ENCODE measurements at regions not wholly inside any gene's neighbourhood (a gene's known extent, or its start where the extent isn't known, plus 50 kb on each side); places are given as distances from the start of the nearest gene placed in this dataset.

DNA sequence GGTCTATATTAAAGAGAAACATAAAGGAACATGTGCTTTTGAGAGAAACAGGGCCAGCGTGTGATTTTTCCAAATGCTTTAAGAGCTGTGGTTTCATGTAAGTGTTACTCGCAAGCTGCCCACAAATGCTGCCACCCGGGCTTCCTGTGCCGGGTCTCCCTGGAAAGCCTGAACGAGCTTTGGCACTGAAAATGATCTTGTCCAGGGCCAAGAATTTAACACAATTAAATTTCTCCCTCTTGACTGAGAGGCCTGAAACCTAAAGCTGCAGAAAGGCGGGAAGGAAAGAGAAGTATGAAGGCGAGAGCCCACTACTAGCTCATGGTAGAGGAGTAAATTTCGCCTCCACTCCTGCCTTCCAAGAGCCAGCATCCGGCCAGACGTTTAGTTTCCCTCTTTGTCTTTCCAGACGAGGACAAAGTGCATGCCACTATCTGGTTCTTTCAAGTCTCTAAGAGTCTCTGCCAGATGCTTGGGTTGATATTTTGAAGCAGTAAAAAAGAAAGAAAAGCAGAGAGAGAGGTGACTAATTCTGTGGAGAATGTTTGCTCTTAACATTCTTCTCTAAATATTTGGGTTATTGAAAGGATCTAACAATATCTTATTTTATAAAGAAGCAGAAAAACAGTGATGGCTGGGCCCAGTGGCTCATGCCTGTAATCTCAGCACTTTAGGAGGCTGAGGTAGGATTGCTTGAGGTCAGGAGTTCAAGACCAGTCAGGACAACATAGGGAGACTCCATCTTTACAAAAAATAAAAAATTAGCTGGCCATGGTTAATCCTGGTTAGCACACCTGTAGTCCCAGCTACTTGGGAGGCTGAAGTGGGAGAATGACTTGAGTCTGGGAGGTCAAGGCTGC is 100.0 kb upstream of the HNRNPU start:
- BruUV-seq (replicated peaks): TSS peak; percentile 59
- Histone ChIP-seq H3K4me3 (replicated peaks in 1 of 3; ENCODE audit: insufficient read depth in 1 of 3, low read depth in 1 of 3, low read length in 3 of 3) (peak overlapping the region in 1 of 3 experiments; percentile 15), H3K27me3 (ENCODE audit: control insufficient read depth in 2 of 2, insufficient read depth in 2 of 2, low read length in 2 of 2) (no peaks in the 10 kb centered on the region), H3K9me1 (replicated peaks; ENCODE audit: control insufficient read depth, extremely low read depth, insufficient read depth, low read length) (no peaks in the 10 kb centered on the region), H3K9me3 (replicated peaks; ENCODE audit: control insufficient read depth, insufficient read depth, low read length) (no peaks in the 10 kb centered on the region), H3K4me1 (ENCODE audit: control insufficient read depth, extremely low read depth, insufficient read depth, low read length) (peaks cover 34% of the 10 kb centered on the region), H3K79me2 (ENCODE audit: control insufficient read depth, insufficient read depth, low read length) (no peaks in the 10 kb centered on the region), H3K9ac (replicated peaks; ENCODE audit: extremely low read depth, insufficient read depth, low read length) (peak overlapping the region; percentile 77), H2AFZ (ENCODE audit: low read depth, low read length) (peak overlapping the region; percentile 92), H3K27ac (ENCODE audit: insufficient read depth, low read depth, low read length) (peak overlapping the region; percentile 95), H3K4me2 (ENCODE audit: insufficient read depth, low read length) (peak overlapping the region; percentile 45), H3K36me3 (ENCODE audit: control insufficient read depth in 2 of 2, extremely low read depth in 1 of 2, insufficient read depth in 2 of 2, low read length in 2 of 2) (no peaks in the 10 kb centered on the region), H4K20me1 (replicated peaks; ENCODE audit: control insufficient read depth, extremely low read depth, insufficient read depth, low read length) (no peaks in the 10 kb centered on the region)
- intact Hi-C loops (cut with micrococcal nuclease) (loop anchor here (1.0 to 5.0 kb wide), 2 partner anchors 100 to 362 kb away; partner anchors contain the start of gene HNRNPU), dilution Hi-C loops (cut with MboI; ENCODE audit: extremely low pct_ligation_motif_present, low sequenced_read_pairs) (no loop called here)
- POLR2A ChIA-PET: interaction anchor here (2.0 kb wide), 1 partner anchor 101 kb away, joined by 8 read pairs; the partner anchor contains the start of gene HNRNPU
- DNase-seq (ENCODE audit: low read depth, low spot score): peak; percentile 82
- TF ChIP-seq GATA2 (IDR thresholded peaks at IDR 0.05; ENCODE audit: insufficient read depth, insufficient read length, low read depth, low read length) (no peak), JUN (IDR thresholded peaks at IDR 0.05; ENCODE audit: borderline replicate concordance, insufficient read depth, insufficient read length, low read depth) (peak; percentile 28), POLR2A (IDR thresholded peaks at IDR 0.05; ENCODE audit: low read depth, low read length) (peak; percentile 49), POLR2AphosphoS5 (IDR thresholded peaks at IDR 0.05; ENCODE audit: insufficient read depth, low read depth, low read length) (peak; percentile 60)
- CTCF ChIA-PET: interaction anchor here (0.7 to 3.2 kb wide), 7 partner anchors 14 to 359 kb away, joined by 3 to 24 read pairs (median 4); partner anchors contain the start of genes COX20 and HNRNPU
- FAIRE-seq: peak; percentile 86

GRCh38 chr1:244963231-244963826 is 99.0 kb upstream of the HNRNPU start:
- Histone ChIP-seq H3K9me3 (replicated peaks; ENCODE audit: control insufficient read depth, insufficient read depth, low read length) (no peaks in the 10 kb centered on the region), H3K9ac (replicated peaks; ENCODE audit: extremely low read depth, insufficient read depth, low read length) (peak overlapping the region; percentile 77), H3K4me3 (replicated peaks in 1 of 3; ENCODE audit: insufficient read depth in 1 of 3, low read depth in 1 of 3, low read length in 3 of 3) (no peak overlapping the region), H3K4me1 (ENCODE audit: control insufficient read depth, extremely low read depth, insufficient read depth, low read length) (peaks cover 25% of the 10 kb centered on the region), H3K79me2 (ENCODE audit: control insufficient read depth, insufficient read depth, low read length) (no peaks in the 10 kb centered on the region), H3K27ac (ENCODE audit: insufficient read depth, low read depth, low read length) (peak overlapping the region; percentile 95), H3K27me3 (ENCODE audit: control insufficient read depth in 2 of 2, insufficient read depth in 2 of 2, low read length in 2 of 2) (no peaks in the 10 kb centered on the region), H2AFZ (ENCODE audit: low read depth, low read length) (peak overlapping the region; percentile 79), H4K20me1 (replicated peaks; ENCODE audit: control insufficient read depth, extremely low read depth, insufficient read depth, low read length) (no peaks in the 10 kb centered on the region), H3K4me2 (ENCODE audit: insufficient read depth, low read length) (peak overlapping the region; percentile 45), H3K36me3 (ENCODE audit: control insufficient read depth in 2 of 2, extremely low read depth in 1 of 2, insufficient read depth in 2 of 2, low read length in 2 of 2) (no peaks in the 10 kb centered on the region), H3K9me1 (replicated peaks; ENCODE audit: control insufficient read depth, extremely low read depth, insufficient read depth, low read length) (no peaks in the 10 kb centered on the region)
- TF ChIP-seq EZH2 (IDR thresholded peaks at IDR 0.05; ENCODE audit: borderline replicate concordance, low read depth, low read length, severe bottlenecking) (no peak), GATA2 (IDR thresholded peaks at IDR 0.05; ENCODE audit: insufficient read depth, insufficient read length, low read depth, low read length) (peak; percentile 72), POLR2AphosphoS5 (IDR thresholded peaks at IDR 0.05; ENCODE audit: insufficient read depth, low read depth, low read length) (no peak), MYC (IDR thresholded peaks at IDR 0.05; ENCODE audit: low read depth, low read length) (no peak), JUN (IDR thresholded peaks at IDR 0.05; ENCODE audit: borderline replicate concordance, insufficient read depth, insufficient read length, low read depth) (peak; percentile 76), FOS (IDR thresholded peaks at IDR 0.05; ENCODE audit: borderline replicate concordance, insufficient read depth, low read length) (peak; percentile 45)
- TF ChIP-seq, protein P1, sequence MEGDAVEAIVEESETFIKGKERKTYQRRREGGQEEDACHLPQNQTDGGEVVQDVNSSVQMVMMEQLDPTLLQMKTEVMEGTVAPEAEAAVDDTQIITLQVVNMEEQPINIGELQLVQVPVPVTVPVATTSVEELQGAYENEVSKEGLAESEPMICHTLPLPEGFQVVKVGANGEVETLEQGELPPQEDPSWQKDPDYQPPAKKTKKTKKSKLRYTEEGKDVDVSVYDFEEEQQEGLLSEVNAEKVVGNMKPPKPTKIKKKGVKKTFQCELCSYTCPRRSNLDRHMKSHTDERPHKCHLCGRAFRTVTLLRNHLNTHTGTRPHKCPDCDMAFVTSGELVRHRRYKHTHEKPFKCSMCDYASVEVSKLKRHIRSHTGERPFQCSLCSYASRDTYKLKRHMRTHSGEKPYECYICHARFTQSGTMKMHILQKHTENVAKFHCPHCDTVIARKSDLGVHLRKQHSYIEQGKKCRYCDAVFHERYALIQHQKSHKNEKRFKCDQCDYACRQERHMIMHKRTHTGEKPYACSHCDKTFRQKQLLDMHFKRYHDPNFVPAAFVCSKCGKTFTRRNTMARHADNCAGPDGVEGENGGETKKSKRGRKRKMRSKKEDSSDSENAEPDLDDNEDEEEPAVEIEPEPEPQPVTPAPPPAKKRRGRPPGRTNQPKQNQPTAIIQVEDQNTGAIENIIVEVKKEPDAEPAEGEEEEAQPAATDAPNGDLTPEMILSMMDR (IDR thresholded peaks at IDR 0.05; ENCODE audit: extremely low read depth in 1 of 2, insufficient read depth in 1 of 2, low read depth in 1 of 2, low read length in 2 of 2): no peak
- DNase-seq (ENCODE audit: low read depth, low spot score) (peak; percentile 67), FAIRE-seq (peak; percentile 84)
- POLR2A ChIA-PET: no interaction called here
- CTCF ChIA-PET: interaction anchor here (0.9 to 3.2 kb wide), 5 partner anchors 15 to 128 kb away, joined by 3 to 24 read pairs (median 4); partner anchors contain the start of genes COX20 and HNRNPU
- BruUV-seq (replicated peaks): no TSS peak
- dilution Hi-C loops (cut with MboI; ENCODE audit: extremely low pct_ligation_motif_present, low sequenced_read_pairs) (no loop called here), intact Hi-C loops (cut with micrococcal nuclease) (loop anchor here (2.0 to 5.0 kb wide), 2 partner anchors 45 to 361 kb away; no protein-coding TSS in a partner anchor)
